Caco-2 (cell line): ENCODE measurements at regions not wholly inside any gene's neighbourhood (a gene's known extent, or its start where the extent isn't known, plus 50 kb on each side); places are given as distances from the start of the nearest gene placed in this dataset.

Experiments
- BruUV-seq: library from RNA; stranded (reverse); fragments of 400-500 nt; replicated peaks from 2 replicates; lab custom pipeline; 2021; lab: Mats Ljungman, UMichigan
- CTCF ChIA-PET: fragments of 300-600 bp; sonication (Branson Sonifier 250); formaldehyde crosslinking; loops from one replicate; lab custom pipeline; 2022; ENCODE audit warnings: antibody characterized with exemption; lab: Charles Lee
- POLR2A ChIA-PET: fragments of 300-600 bp; sonication (Branson Sonifier 250); formaldehyde crosslinking; loops from one replicate; lab custom pipeline; 2022; ENCODE audit warnings: antibody characterized with exemption; lab: Charles Lee
- DNase-seq, 2 experiments: peaks; one replicate each; pipeline versions ENCODE4 v3.0.0 to v3.0.0-alpha.2; 2020 to 2022
- H3K27me3 ChIP-seq: replicated peaks from 2 replicates; pipeline ENCODE4 v1.6.0; 2011; ENCODE audit warnings: low read length; ENCODE audit not compliant: control insufficient read depth, insufficient read depth
- H3K36me3 ChIP-seq: 2 replicates; pipeline ENCODE4 v1.5.1; 2011; ENCODE audit warnings: low read length; ENCODE audit not compliant: control insufficient read depth, insufficient read depth
- H3K4me1 ChIP-seq: fragments of 250-450 bp; sonication (Bioruptor Pico); 2 replicates; pipeline ENCODE4 v1.5.1; 2020; ENCODE audit warnings: mild to moderate bottlenecking
- H3K4me3 ChIP-seq: 2 replicates; pipeline ENCODE4 v1.5.1; 2011; ENCODE audit warnings: low read depth, mild to moderate bottlenecking, control low read depth, low read length
- H3K9me3 ChIP-seq: fragments of 250-450 bp; sonication (Bioruptor Pico); 2 replicates; pipeline ENCODE4 v1.5.1; 2020; ENCODE audit warnings: mild to moderate bottlenecking, moderate library complexity
- H3K27ac Mint-ChIP-seq: one replicate; pipeline ENCODE4 v1.8.0; 2022; ENCODE audit warnings: mixed read lengths; ENCODE audit not compliant: unreplicated experiment
- H3K27me3 Mint-ChIP-seq: one replicate; pipeline ENCODE4 v1.8.0; 2022; ENCODE audit warnings: mixed read lengths; ENCODE audit not compliant: insufficient read depth, unreplicated experiment
- H3K36me3 Mint-ChIP-seq: one replicate; pipeline ENCODE4 v1.8.0; 2022; ENCODE audit warnings: mild to moderate bottlenecking, mixed read lengths; ENCODE audit not compliant: insufficient read depth, unreplicated experiment
- H3K4me1 Mint-ChIP-seq: one replicate; pipeline ENCODE4 v1.8.0; 2022; ENCODE audit warnings: low read depth, mixed read lengths; ENCODE audit not compliant: unreplicated experiment
- H3K4me3 Mint-ChIP-seq: one replicate; pipeline ENCODE4 v1.8.0; 2022; ENCODE audit warnings: mild to moderate bottlenecking, moderate library complexity, mixed read lengths; ENCODE audit not compliant: unreplicated experiment
- H3K9me3 Mint-ChIP-seq: one replicate; pipeline ENCODE4 v1.8.0; 2022; ENCODE audit warnings: mixed read lengths; ENCODE audit not compliant: unreplicated experiment
- intact Hi-C: fragments of 100-400 bp; cut with micrococcal nuclease; formaldehyde crosslinking; loops from one replicate; pipeline ENCODE4 v1.10.0; 2022; ENCODE audit not compliant: unreplicated experiment
- TF ChIP-seq, protein P1 (sequence below), 2 experiments: fragments of 200-600 bp in 1 of 2; IDR thresholded peaks; 1 replicate in 1 of 2; 2 replicates in 1 of 2; pipeline versions ENCODE4 v1.5.1 to v1.8.0; 2011 to 2022; ENCODE audit warnings: antibody characterized with exemption in 1 of 2, control low read depth in 1 of 2, inconsistent platforms in 1 of 2, low read depth in 1 of 2, low read length in 1 of 2, mild to moderate bottlenecking in 1 of 2, moderate library complexity in 1 of 2; ENCODE audit not compliant: insufficient read depth in 1 of 2, severe bottlenecking in 1 of 2, unreplicated experiment in 1 of 2

DNA sequence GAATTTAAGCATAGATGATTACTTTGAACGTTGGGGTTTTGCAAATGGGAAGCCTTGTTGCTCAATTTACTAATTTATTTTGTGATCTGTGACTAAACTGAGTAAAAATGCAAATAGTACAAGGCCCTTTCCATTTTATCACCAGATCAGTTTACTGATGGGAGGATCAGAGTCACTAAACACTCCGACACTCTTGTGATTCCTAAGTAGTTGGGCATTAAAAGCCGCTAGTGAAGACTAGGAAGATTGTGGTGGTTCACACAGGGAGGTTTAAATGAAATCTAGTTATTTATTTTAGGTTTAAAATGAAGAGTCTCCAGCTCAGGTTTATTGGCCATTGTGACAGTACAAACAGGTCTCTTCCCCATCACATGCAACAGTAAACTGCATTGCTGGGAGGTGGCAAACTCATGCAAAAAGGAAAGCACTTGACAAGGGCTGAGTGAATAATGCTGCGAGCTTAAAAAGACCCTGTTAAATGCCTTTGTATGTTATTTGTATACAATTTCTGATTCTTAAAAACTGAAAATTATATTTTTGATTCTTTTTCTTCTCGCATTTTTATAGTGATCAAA, 394.8 kb upstream of the FANCL start:
- Histone ChIP-seq H3K4me3 (no peak overlapping the region), H3K27me3 (no peaks in the 10 kb centered on the region), H3K4me1 (peaks cover 37% of the 10 kb centered on the region), H3K9me3 (no peaks in the 10 kb centered on the region), H3K36me3 (no peaks in the 10 kb centered on the region)
- peaks cover 15% of the 10 kb centered on the region for H3K4me1 Mint-ChIP-seq
- H3K36me3 Mint-ChIP-seq = no peaks in the 10 kb centered on the region
- intact Hi-C loops = no loop called here
- H3K9me3 Mint-ChIP-seq = no peaks in the 10 kb centered on the region
- POLR2A ChIA-PET = no interaction called here
- no peak overlapping the region for H3K4me3 Mint-ChIP-seq
- CTCF ChIA-PET = no interaction called here
- DNase-seq = no peak
- H3K27me3 Mint-ChIP-seq = no peaks in the 10 kb centered on the region
- no peak overlapping the region for H3K27ac Mint-ChIP-seq
- no TSS peak for BruUV-seq
- TF ChIP-seq, protein P1, sequence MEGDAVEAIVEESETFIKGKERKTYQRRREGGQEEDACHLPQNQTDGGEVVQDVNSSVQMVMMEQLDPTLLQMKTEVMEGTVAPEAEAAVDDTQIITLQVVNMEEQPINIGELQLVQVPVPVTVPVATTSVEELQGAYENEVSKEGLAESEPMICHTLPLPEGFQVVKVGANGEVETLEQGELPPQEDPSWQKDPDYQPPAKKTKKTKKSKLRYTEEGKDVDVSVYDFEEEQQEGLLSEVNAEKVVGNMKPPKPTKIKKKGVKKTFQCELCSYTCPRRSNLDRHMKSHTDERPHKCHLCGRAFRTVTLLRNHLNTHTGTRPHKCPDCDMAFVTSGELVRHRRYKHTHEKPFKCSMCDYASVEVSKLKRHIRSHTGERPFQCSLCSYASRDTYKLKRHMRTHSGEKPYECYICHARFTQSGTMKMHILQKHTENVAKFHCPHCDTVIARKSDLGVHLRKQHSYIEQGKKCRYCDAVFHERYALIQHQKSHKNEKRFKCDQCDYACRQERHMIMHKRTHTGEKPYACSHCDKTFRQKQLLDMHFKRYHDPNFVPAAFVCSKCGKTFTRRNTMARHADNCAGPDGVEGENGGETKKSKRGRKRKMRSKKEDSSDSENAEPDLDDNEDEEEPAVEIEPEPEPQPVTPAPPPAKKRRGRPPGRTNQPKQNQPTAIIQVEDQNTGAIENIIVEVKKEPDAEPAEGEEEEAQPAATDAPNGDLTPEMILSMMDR (IDR thresholded peaks at IDR 0.05; ENCODE audit: insufficient read depth in 1 of 2, low read depth in 1 of 2, low read length in 1 of 2, severe bottlenecking in 1 of 2, unreplicated experiment in 1 of 2) = no peak

DNA sequence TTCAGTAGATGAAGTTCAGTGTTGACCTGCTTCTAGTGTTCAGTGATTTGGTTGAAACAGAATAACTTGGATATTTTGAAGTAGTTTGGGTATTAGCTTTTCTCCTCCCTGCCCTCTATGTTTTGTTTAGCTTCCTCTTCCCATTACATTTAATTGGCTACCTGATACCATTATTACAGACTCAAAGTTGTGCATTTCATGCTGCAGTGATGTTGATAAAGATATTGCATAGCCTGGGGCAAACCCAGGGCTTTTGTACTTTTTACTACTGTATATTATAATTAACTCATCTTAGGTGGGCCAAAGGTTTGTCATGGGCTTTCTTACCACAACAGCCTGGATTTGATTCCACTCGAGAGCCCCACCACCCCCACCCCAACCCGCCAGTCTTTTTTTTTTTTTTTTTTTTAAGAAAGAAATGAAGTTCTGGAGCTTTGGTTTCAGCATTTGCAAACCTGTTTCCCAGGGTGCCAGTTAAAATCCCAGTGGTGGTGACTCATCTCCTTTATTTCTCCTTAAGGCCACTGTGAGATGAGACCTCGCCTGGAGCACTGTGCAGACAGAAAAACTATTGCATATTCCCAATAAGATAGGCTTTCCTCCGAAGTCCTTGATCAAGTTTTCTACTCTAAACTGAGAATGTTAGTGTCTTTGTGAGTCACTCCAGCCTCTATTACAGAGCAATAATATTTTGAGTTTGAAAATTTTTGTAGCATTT, 393.7 kb upstream of the FANCL start:
- POLR2A ChIA-PET = no interaction called here
- H3K4me1 Mint-ChIP-seq = peaks cover 15% of the 10 kb centered on the region
- no TSS peak for BruUV-seq
- H3K4me3 Mint-ChIP-seq = no peak overlapping the region
- Histone ChIP-seq H3K4me1 (peaks cover 37% of the 10 kb centered on the region), H3K9me3 (no peaks in the 10 kb centered on the region), H3K4me3 (no peak overlapping the region), H3K27me3 (no peaks in the 10 kb centered on the region), H3K36me3 (no peaks in the 10 kb centered on the region)
- no peaks in the 10 kb centered on the region for H3K36me3 Mint-ChIP-seq
- CTCF ChIA-PET = no interaction called here
- DNase-seq = peak in 1 of 2 experiments; percentile 35
- TF ChIP-seq, protein P1 (IDR thresholded peaks at IDR 0.05; ENCODE audit: insufficient read depth in 1 of 2, low read depth in 1 of 2, low read length in 1 of 2, severe bottlenecking in 1 of 2, unreplicated experiment in 1 of 2) = no peak
- no peaks in the 10 kb centered on the region for H3K9me3 Mint-ChIP-seq
- no peak overlapping the region for H3K27ac Mint-ChIP-seq
- no peaks in the 10 kb centered on the region for H3K27me3 Mint-ChIP-seq
- intact Hi-C loops = no loop called here

DNA sequence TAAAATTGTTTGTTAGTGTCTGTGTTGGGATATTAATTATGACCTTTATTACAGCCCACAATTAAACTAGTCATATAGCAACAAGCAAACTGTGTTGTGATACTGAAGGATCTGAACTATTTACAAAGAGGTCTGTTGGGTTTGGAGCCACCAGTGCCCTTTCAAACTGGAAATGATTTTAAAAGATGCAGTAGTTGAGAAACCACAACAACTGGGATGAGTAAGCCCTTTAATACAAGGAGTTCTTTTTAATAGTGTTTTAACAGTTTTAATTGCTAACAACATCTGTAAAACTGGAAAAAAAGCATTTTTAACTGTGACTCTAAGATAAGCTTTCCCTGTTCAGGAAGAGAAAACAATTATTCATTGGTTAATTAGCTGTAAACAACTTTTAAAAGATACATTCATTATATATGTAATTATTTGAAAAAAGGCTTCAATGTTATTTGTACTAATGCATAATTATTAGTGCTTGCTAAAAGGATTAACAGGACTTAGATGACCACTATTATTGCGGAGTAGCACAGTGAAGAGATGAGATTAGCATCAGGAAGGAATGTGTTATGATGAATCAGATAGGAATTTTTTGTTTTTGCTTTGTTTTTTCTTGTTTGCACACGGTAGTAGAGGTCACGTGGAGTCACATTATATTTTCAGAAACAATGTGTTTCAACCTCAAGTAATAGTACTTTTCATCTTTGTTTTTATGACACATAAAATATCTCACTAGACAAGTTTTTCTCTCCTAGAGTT, 392.7 kb upstream of the FANCL start:
- DNase-seq = no peak
- no peaks in the 10 kb centered on the region for H3K27me3 Mint-ChIP-seq
- no peaks in the 10 kb centered on the region for H3K9me3 ChIP-seq
- H3K9me3 Mint-ChIP-seq = no peaks in the 10 kb centered on the region
- H3K27me3 ChIP-seq = no peaks in the 10 kb centered on the region
- H3K36me3 ChIP-seq = no peaks in the 10 kb centered on the region
- no TSS peak for BruUV-seq
- ChIA-PET CTCF (no interaction called here), POLR2A (no interaction called here)
- no peaks in the 10 kb centered on the region for H3K36me3 Mint-ChIP-seq
- H3K27ac Mint-ChIP-seq = no peak overlapping the region
- H3K4me1 ChIP-seq = peaks cover 39% of the 10 kb centered on the region
- H3K4me3 ChIP-seq = no peak overlapping the region
- TF ChIP-seq, protein P1 (IDR thresholded peaks at IDR 0.05; ENCODE audit: insufficient read depth in 1 of 2, low read depth in 1 of 2, low read length in 1 of 2, severe bottlenecking in 1 of 2, unreplicated experiment in 1 of 2) = no peak
- H3K4me3 Mint-ChIP-seq = no peak overlapping the region
- H3K4me1 Mint-ChIP-seq = peaks cover 20% of the 10 kb centered on the region
- intact Hi-C loops = no loop called here
